H1 (cell line): ENCODE measurements at regions not wholly inside any gene's neighbourhood (a gene's known extent, or its start where the extent isn't known, plus 50 kb on each side); places are given as distances from the start of the nearest gene placed in this dataset.

Experiments
- CTCF ChIA-PET: fragments of 300-600 bp; sonication (Branson Sonifier 250); formaldehyde crosslinking; loops from one replicate; lab custom pipeline; 2021; ENCODE audit not compliant: partially characterized antibody; lab: Charles Lee
- POLR2A ChIA-PET: fragments of 300-600 bp; sonication (Branson Sonifier 250); formaldehyde crosslinking; loops from one replicate; lab custom pipeline; 2021; ENCODE audit warnings: inconsistent platforms; ENCODE audit not compliant: partially characterized antibody; lab: Charles Lee
- DNase-seq, 2 experiments: peaks; one replicate each; pipeline versions ENCODE4 v3.0.0 to v3.0.0-alpha.2; 2010 to 2022; ENCODE audit warnings: low spot score in 2 of 2, low read depth in 1 of 2, mixed read lengths in 1 of 2
- FAIRE-seq: peaks from 2 replicates; lab custom pipeline; 2011; peaks lifted over from hg19 to GRCh38; lab: Jason Lieb, UNC
- H2AFZ ChIP-seq: 2 replicates; pipeline ENCODE4 v1.8.1; 2012; ENCODE audit warnings: low read length, inconsistent platforms
- H2AK5ac ChIP-seq: 2 replicates; pipeline ENCODE4 v1.6.1; 2013; ENCODE audit warnings: low read depth, low read length
- H2BK120ac ChIP-seq: replicated peaks from 2 replicates; pipeline ENCODE3; 2013; ENCODE audit warnings: low read depth, low read length, inconsistent platforms
- H2BK12ac ChIP-seq: 2 replicates; pipeline ENCODE4 v1.6.1; 2013; ENCODE audit warnings: low read depth, low read length
- H2BK15ac ChIP-seq: 2 replicates; pipeline ENCODE4 v1.6.1; 2013; ENCODE audit warnings: low read length
- H2BK20ac ChIP-seq: 2 replicates; pipeline ENCODE4 v1.6.1; 2013; ENCODE audit warnings: low read length
- H2BK5ac ChIP-seq: 2 replicates; pipeline ENCODE4 v1.6.1; 2013; ENCODE audit warnings: low read depth, low read length
- H3K14ac ChIP-seq: 2 replicates; pipeline ENCODE4 v1.6.1; 2013; ENCODE audit warnings: inconsistent platforms; ENCODE audit not compliant: insufficient read length
- H3K18ac ChIP-seq: 2 replicates; pipeline ENCODE4 v1.6.1; 2013; ENCODE audit warnings: low read length; ENCODE audit errors: extremely low read depth
- H3K23ac ChIP-seq: 2 replicates; pipeline ENCODE4 v1.6.1; 2013; ENCODE audit warnings: inconsistent platforms; ENCODE audit not compliant: insufficient read length
- H3K23me2 ChIP-seq: 2 replicates; pipeline ENCODE4 v1.6.1; 2013; ENCODE audit warnings: low read depth, low read length
- H3K27ac ChIP-seq: 2 replicates; pipeline ENCODE4 v1.6.1; 2011; ENCODE audit warnings: low read depth, low read length, inconsistent platforms
- H3K27me3 ChIP-seq, 4 experiments: replicated peaks in 1 of 4; 1 replicate in 1 of 4; 2 replicates in 3 of 4; pipeline versions ENCODE4 v1.6.1 to v1.8.1; 2011 to 2013; ENCODE audit warnings: low read length in 3 of 4, mild to moderate bottlenecking in 3 of 4, inconsistent platforms in 2 of 4, mixed read lengths in 2 of 4, moderate library complexity in 1 of 4; ENCODE audit not compliant: control insufficient read depth in 3 of 4, insufficient read depth in 3 of 4; ENCODE audit errors: extremely low read depth in 1 of 4
- H3K36me3 ChIP-seq, 4 experiments: 2 replicates each; pipeline versions ENCODE4 v1.6.1 to v1.8.1; 2011 to 2013; ENCODE audit warnings: mild to moderate bottlenecking in 4 of 4, low read length in 3 of 4, moderate library complexity in 2 of 4, control low read depth in 1 of 4, inconsistent platforms in 1 of 4; ENCODE audit not compliant: insufficient read depth in 4 of 4, control insufficient read depth in 2 of 4
- H3K4ac ChIP-seq: replicated peaks from 2 replicates; pipeline ENCODE3; 2013; ENCODE audit warnings: low read length, low read depth, mixed read lengths, inconsistent platforms; ENCODE audit not compliant: insufficient read length
- H3K4me1 ChIP-seq, 4 experiments: replicated peaks in 1 of 4; 1 replicate in 1 of 4; 2 replicates in 3 of 4; pipeline versions ENCODE4 v1.6.1 to v1.8.1; 2011 to 2013; ENCODE audit warnings: low read length in 3 of 4, inconsistent platforms in 2 of 4, mixed read lengths in 1 of 4; ENCODE audit not compliant: insufficient read depth in 4 of 4, control insufficient read depth in 3 of 4
- H3K4me2 ChIP-seq, 2 experiments: 2 replicates each; pipeline versions ENCODE4 v1.6.1 to v1.8.1; 2011 to 2013; ENCODE audit warnings: low read depth in 2 of 2, low read length in 2 of 2, control low read depth in 1 of 2, inconsistent platforms in 1 of 2, mild to moderate bottlenecking in 1 of 2; ENCODE audit not compliant: insufficient read depth in 1 of 2
- H3K4me3 ChIP-seq, 4 experiments: fragments of 200-600, 300-600 bp in 1 of 4; sonication (generic), shearing (Covaris generic), sonication (Bioruptor Twin) in 1 of 4; 2 replicates each; pipeline versions ENCODE4 v1.5.1 to v1.8.1; 2011 to 2016; ENCODE audit warnings: low read length in 4 of 4, low read depth in 3 of 4, control low read depth in 2 of 4, inconsistent platforms in 2 of 4, mild to moderate bottlenecking in 2 of 4, mixed read lengths in 1 of 4, moderate library complexity in 1 of 4; ENCODE audit not compliant: insufficient read depth in 2 of 4; ENCODE audit errors: extremely low read depth in 1 of 4
- H3K56ac ChIP-seq: replicated peaks from 2 replicates; pipeline ENCODE3; 2013; ENCODE audit warnings: low read depth, mild to moderate bottlenecking, mixed read lengths, low read length, inconsistent platforms; ENCODE audit not compliant: insufficient read length
- H3K79me1 ChIP-seq: 2 replicates; pipeline ENCODE4 v1.6.1; 2013; ENCODE audit warnings: low read depth, low read length, control low read depth
- H3K79me2 ChIP-seq, 2 experiments: 2 replicates each; pipeline versions ENCODE4 v1.6.1 to v1.8.1; 2012 to 2013; ENCODE audit warnings: low read length in 2 of 2, mild to moderate bottlenecking in 2 of 2, inconsistent platforms in 1 of 2; ENCODE audit not compliant: insufficient read depth in 2 of 2, control insufficient read depth in 1 of 2
- H3K9ac ChIP-seq, 4 experiments: replicated peaks in 1 of 4; 1 replicate in 1 of 4; 2 replicates in 3 of 4; pipeline versions ENCODE4 v1.6.1 to v1.8.1; 2011 to 2013; ENCODE audit warnings: low read depth in 3 of 4, low read length in 3 of 4, control low read depth in 2 of 4, mild to moderate bottlenecking in 2 of 4, moderate library complexity in 2 of 4, inconsistent platforms in 1 of 4; ENCODE audit errors: extremely low read depth in 1 of 4
- H3K9me3 ChIP-seq, 2 experiments: 2 replicates each; pipeline versions ENCODE4 v1.6.1 to v1.8.1; 2012 to 2013; ENCODE audit warnings: mild to moderate bottlenecking in 2 of 2, moderate library complexity in 2 of 2, control low read depth in 1 of 2, inconsistent platforms in 1 of 2, low read depth in 1 of 2, low read length in 1 of 2, mixed read lengths in 1 of 2; ENCODE audit not compliant: insufficient read depth in 2 of 2
- H4K20me1 ChIP-seq, 2 experiments: replicated peaks in 1 of 2; 2 replicates each; pipeline versions ENCODE3 to v1.8.1; 2011 to 2013; ENCODE audit warnings: inconsistent platforms in 2 of 2, low read length in 2 of 2, mild to moderate bottlenecking in 1 of 2; ENCODE audit not compliant: insufficient read depth in 2 of 2, control insufficient read depth in 1 of 2
- H4K5ac ChIP-seq: 2 replicates; pipeline ENCODE4 v1.6.1; 2013; ENCODE audit warnings: low read length, low read depth, mixed read lengths, inconsistent platforms; ENCODE audit not compliant: insufficient read length
- H4K8ac ChIP-seq: 2 replicates; pipeline ENCODE4 v1.8.0; 2013; ENCODE audit warnings: mild to moderate bottlenecking, moderate library complexity, low read length, inconsistent platforms; ENCODE audit not compliant: insufficient read depth; ENCODE audit errors: extremely low read depth
- H4K91ac ChIP-seq: replicated peaks from 2 replicates; pipeline ENCODE3; 2013; ENCODE audit warnings: low read length, mixed read lengths, inconsistent platforms; ENCODE audit not compliant: insufficient read length
- ATF3 ChIP-seq: IDR thresholded peaks from 2 replicates; pipeline ENCODE4 v1.6.1; 2011; ENCODE audit warnings: low read depth, mild to moderate bottlenecking, low read length; ENCODE audit not compliant: insufficient read depth
- HDAC6 ChIP-seq: IDR thresholded peaks from one replicate; pipeline ENCODE4 v1.7.1; 2012; ENCODE audit warnings: low read depth, mild to moderate bottlenecking, inconsistent platforms, low read length, moderate library complexity
- MAFK ChIP-seq: IDR thresholded peaks from 2 replicates; pipeline ENCODE4 v1.6.1; 2012; ENCODE audit warnings: low read depth, mild to moderate bottlenecking, improper control_type of control experiment, low read length
- POLR2AphosphoS5 ChIP-seq: IDR thresholded peaks from 2 replicates; pipeline ENCODE4 v1.6.1; 2011; ENCODE audit warnings: low read depth, low read length
- SUZ12 ChIP-seq: fragments of 200-600 bp; sonication (generic); IDR thresholded peaks from 2 replicates; pipeline ENCODE4 v1.6.1; 2012; ENCODE audit warnings: mild to moderate bottlenecking, inconsistent platforms, low read length, moderate library complexity, mixed read lengths
- ZNF274 ChIP-seq: IDR thresholded peaks from 2 replicates; pipeline ENCODE4 v1.7.0; 2012; ENCODE audit warnings: low read length, borderline replicate concordance; ENCODE audit errors: extremely low read depth
- WGBS, 2 experiments: shearing (Covaris generic) in 1 of 2; methylation state at CpG; one replicate each; pipeline versions ENCODE4 v1.1.6 to v1.1.7; 2013 to 2015; ENCODE audit warnings: low lambda C conversion rate in 2 of 2, mixed read lengths in 2 of 2, inconsistent platforms in 1 of 2, low coverage in 1 of 2, missing lambda C conversion rate in 1 of 2; ENCODE audit not compliant: insufficient replicate concordance in 2 of 2, insufficient coverage in 1 of 2, insufficient read length in 1 of 2; ENCODE audit errors: extremely low coverage in 1 of 2, missing lambda C conversion rate in 1 of 2; 5-methylcytosine and 5-hydroxymethylcytosine counted together

DNA sequence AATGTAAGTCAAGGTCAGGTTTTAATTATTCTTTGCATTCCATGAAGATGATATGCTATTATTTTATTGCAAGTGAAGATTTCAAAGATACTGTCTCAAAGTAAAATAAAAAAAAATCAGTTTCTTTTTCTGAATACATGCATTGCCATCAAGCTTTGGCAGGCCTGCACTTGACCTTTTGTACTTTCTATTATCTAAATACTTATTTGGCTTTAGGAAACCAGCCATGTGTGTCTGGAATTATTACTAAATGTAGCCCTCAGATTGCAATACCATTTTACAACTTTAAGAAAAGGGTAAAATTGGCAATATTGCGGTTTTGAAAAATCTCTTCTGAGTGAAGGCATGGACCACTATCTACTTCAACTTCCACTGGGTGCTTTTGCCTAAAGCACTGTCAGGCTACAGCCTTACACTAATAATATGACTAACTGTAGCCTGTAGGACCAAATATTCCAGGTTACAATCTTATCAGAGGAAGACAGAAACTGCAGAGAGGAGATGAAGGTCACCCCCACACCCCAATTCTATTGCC, 349.4 kb upstream of the DCBLD2 start:
- DNase-seq (no peak), FAIRE-seq (no peak)
- Histone ChIP-seq H3K14ac (no peak overlapping the region), H3K4me2 (no peak overlapping the region), H3K9me3 (no peaks in the 10 kb centered on the region), H3K23ac (no peak overlapping the region), H2BK15ac (no peak overlapping the region), H3K56ac (no peak overlapping the region), H3K4me3 (no peak overlapping the region), H3K18ac (no peak overlapping the region), H4K5ac (no peak overlapping the region), H3K27ac (no peak overlapping the region), H3K79me1 (no peaks in the 10 kb centered on the region), H2BK20ac (no peak overlapping the region), H3K4me1 (no peaks in the 10 kb centered on the region), H2AFZ (no peak overlapping the region), H3K4ac (no peak overlapping the region), H2BK120ac (no peak overlapping the region), H4K20me1 (no peaks in the 10 kb centered on the region), H3K79me2 (no peaks in the 10 kb centered on the region), H4K91ac (no peak overlapping the region), H3K9ac (no peak overlapping the region), H3K36me3 (no peaks in the 10 kb centered on the region), H3K23me2 (no peaks in the 10 kb centered on the region), H3K27me3 (no peaks in the 10 kb centered on the region), H2AK5ac (no peak overlapping the region), H2BK12ac (no peak overlapping the region), H4K8ac (no peak overlapping the region), H2BK5ac (no peak overlapping the region)
- ChIA-PET CTCF (no interaction called here), POLR2A (no interaction called here)
- TF ChIP-seq SUZ12 (no peak), MAFK (no peak), ZNF274 (no peak), HDAC6 (no peak), ATF3 (no peak), POLR2AphosphoS5 (no peak)
- WGBS, 2 experiments: 88% methylated on average over 1 of the region's 1 CpG; no CpG with 5 or more reads in 1 of the 2 experiments
